Liver (tissue), 8 donors: ENCODE measurements at regions not wholly inside any gene's neighbourhood (a gene's known extent, or its start where the extent isn't known, plus 50 kb on each side); places are given as distances from the start of the nearest gene placed in this dataset.

Experiments used
- DNase-seq: peaks from one replicate; pipeline ENCODE4 v3.0.0-alpha.2; 2017; ENCODE audit warnings: low spot score
- H3K27ac ChIP-seq, 2 donors: one replicate each; pipeline ENCODE4 v1.7.0; 2013; ENCODE audit warnings: inconsistent platforms in 2 of 2, low read length in 2 of 2, control low read depth in 1 of 2, low read depth in 1 of 2, mild to moderate bottlenecking in 1 of 2
- H3K27me3 ChIP-seq, 4 donors: one replicate each; pipeline versions ENCODE4 v1.6.1 to v1.7.0; 2013; ENCODE audit warnings: low read length in 3 of 4, inconsistent platforms in 1 of 4, mild to moderate bottlenecking in 1 of 4, moderate library complexity in 1 of 4; ENCODE audit not compliant: control insufficient read depth in 4 of 4, insufficient read depth in 4 of 4
- H3K36me3 ChIP-seq, 4 donors: one replicate each; pipeline versions ENCODE4 v1.6.1 to v1.7.0; 2013; ENCODE audit warnings: low read length in 3 of 4, mild to moderate bottlenecking in 3 of 4, low read depth in 1 of 4, moderate library complexity in 1 of 4; ENCODE audit not compliant: control insufficient read depth in 4 of 4, insufficient read depth in 3 of 4
- H3K4me1 ChIP-seq, 4 donors: one replicate each; pipeline versions ENCODE4 v1.6.1 to v1.7.0; 2013; ENCODE audit warnings: low read length in 3 of 4, mild to moderate bottlenecking in 3 of 4, moderate library complexity in 1 of 4; ENCODE audit not compliant: control insufficient read depth in 4 of 4, insufficient read depth in 4 of 4
- H3K4me3 ChIP-seq, 3 donors: one replicate each; pipeline versions ENCODE4 v1.6.1 to v1.7.0; 2013; ENCODE audit warnings: low read length in 3 of 3, control low read depth in 1 of 3, low read depth in 1 of 3, mild to moderate bottlenecking in 1 of 3
- H3K9ac ChIP-seq, 2 donors: one replicate each; pipeline ENCODE4 v1.7.0; 2013; ENCODE audit warnings: low read length in 2 of 2, mild to moderate bottlenecking in 2 of 2, moderate library complexity in 2 of 2, control low read depth in 1 of 2, low read depth in 1 of 2
- H3K9me3 ChIP-seq, 4 donors: one replicate each; pipeline versions ENCODE4 v1.6.1 to v1.7.0; 2013; ENCODE audit warnings: low read length in 3 of 4; ENCODE audit not compliant: control insufficient read depth in 4 of 4
- ATF3 ChIP-seq: IDR thresholded peaks from 2 replicates; pipeline ENCODE4 v1.6.1; 2016; ENCODE audit warnings: antibody characterized with exemption
- CTCF ChIP-seq: fragments of 150-350 bp; IDR thresholded peaks from 2 replicates; pipeline ENCODE4 v1.5.1; 2017; ENCODE audit warnings: improper control_type of control experiment, low read depth, low read length; ENCODE audit not compliant: missing input control
- EGR1 ChIP-seq, 2 donors: IDR thresholded peaks; 2 replicates each; pipeline ENCODE4 v1.6.1; 2016 to 2018; ENCODE audit warnings: antibody characterized with exemption in 2 of 2, low read depth in 2 of 2
- FOXA1 ChIP-seq: IDR thresholded peaks from 2 replicates; pipeline ENCODE4 v1.6.1; 2016; ENCODE audit warnings: antibody characterized with exemption
- FOXA2 ChIP-seq: IDR thresholded peaks from 2 replicates; pipeline ENCODE4 v1.6.1; 2016; ENCODE audit warnings: antibody characterized with exemption
- GABPA ChIP-seq, 2 donors: IDR thresholded peaks in 1 of 2; conservative IDR thresholded peaks in 1 of 2; 2 replicates each; pipeline ENCODE4 v1.6.1; 2016; ENCODE audit warnings: antibody characterized with exemption in 2 of 2, mild to moderate bottlenecking in 1 of 2, moderate library complexity in 1 of 2
- HNF4A ChIP-seq, 2 donors: conservative IDR thresholded peaks; 2 replicates each; pipeline ENCODE4 v1.6.1; 2016; ENCODE audit warnings: antibody characterized with exemption in 2 of 2, mild to moderate bottlenecking in 2 of 2
- HNF4G ChIP-seq: IDR thresholded peaks from 2 replicates; pipeline ENCODE4 v1.6.1; 2016; ENCODE audit warnings: antibody characterized with exemption
- JUND ChIP-seq, 2 donors: IDR thresholded peaks; 2 replicates each; pipeline ENCODE4 v1.6.1; 2016; ENCODE audit warnings: antibody characterized with exemption in 2 of 2
- MAX ChIP-seq: IDR thresholded peaks from 2 replicates; pipeline ENCODE4 v1.6.1; 2016; ENCODE audit warnings: antibody characterized with exemption
- NR2F2 ChIP-seq: IDR thresholded peaks from 2 replicates; pipeline ENCODE4 v1.6.1; 2016; ENCODE audit warnings: antibody characterized with exemption
- RXRA ChIP-seq, 2 donors: IDR thresholded peaks; 2 replicates each; pipeline ENCODE4 v1.6.1; 2017 to 2018; ENCODE audit warnings: antibody characterized with exemption in 2 of 2, mild to moderate bottlenecking in 1 of 2
- SP1 ChIP-seq: IDR thresholded peaks from 2 replicates; pipeline ENCODE4 v1.6.1; 2018; ENCODE audit warnings: antibody characterized with exemption, mild to moderate bottlenecking
- TAF1 ChIP-seq: conservative IDR thresholded peaks from 2 replicates; pipeline ENCODE4 v1.6.1; 2016; ENCODE audit warnings: antibody characterized with exemption, mild to moderate bottlenecking
- ZBTB33 ChIP-seq: IDR thresholded peaks from 2 replicates; pipeline ENCODE4 v1.6.1; 2016; ENCODE audit warnings: antibody characterized with exemption
- WGBS: extraction: QIAGEN DNeasy Blood & Tissue Kit; methylation state at CpG from one replicate; pipeline ENCODE4 v1.1.7; 2013; 5-methylcytosine and 5-hydroxymethylcytosine counted together
- donor health status: healthy.
- donor health status: healthy.
- donor health status: healthy.
- donor health status: healthy.
- donor health status: healthy.

GRCh38 chr7:53920011-53920410, 622.2 kb upstream of the VSTM2A start:
- H3K9me3 ChIP-seq: peaks cover 0 to 1% (median 0%) of the 10 kb centered on the region in 4 donors
- H3K27ac ChIP-seq: no peak overlapping the region
- H3K9ac ChIP-seq: no peak overlapping the region
- WGBS: 76% methylated on average over 5 of the region's 5 CpGs
- no peaks in the 10 kb centered on the region for H3K36me3 ChIP-seq
- TF ChIP-seq HNF4A (conservative IDR thresholded peaks at IDR 0.05): no peak
- TF ChIP-seq FOXA1: no peak
- no peak for TF ChIP-seq ATF3
- no peak for TF ChIP-seq SP1
- no peak for TF ChIP-seq NR2F2
- no peak for TF ChIP-seq EGR1 (IDR thresholded peaks at IDR 0.05; ENCODE audit: low read depth in 2 of 2)
- TF ChIP-seq TAF1: no peak
- peaks cover 0 to 2% (median 0%) of the 10 kb centered on the region in 4 donors for H3K27me3 ChIP-seq
- H3K4me1 ChIP-seq: no peaks in the 10 kb centered on the region
- no peak for DNase-seq
- H3K4me3 ChIP-seq: no peak overlapping the region

- Histone ChIP-seq H3K4me1 (no peaks in the 10 kb centered on the region), H3K36me3 (no peaks in the 10 kb centered on the region), H3K27me3 (no peaks in the 10 kb centered on the region), H3K27ac (no peak overlapping the region), H3K9me3 (no peaks in the 10 kb centered on the region), H3K4me3 (no peak overlapping the region), H3K9ac (no peak overlapping the region)
- TF ChIP-seq ZBTB33: no peak
- DNase-seq: no peak
- 85% methylated on average over 3 of the region's 3 CpGs for WGBS
Measured at GRCh38 chr7:53940483-53940882, 601.7 kb upstream of the VSTM2A start.

- Histone ChIP-seq H3K9me3 (no peaks in the 10 kb centered on the region), H3K4me1 (no peaks in the 10 kb centered on the region), H3K27me3 (no peaks in the 10 kb centered on the region), H3K9ac (no peak overlapping the region), H3K36me3 (no peaks in the 10 kb centered on the region), H3K27ac (no peak overlapping the region), H3K4me3 (no peak overlapping the region)
- WGBS: 61% methylated on average over 6 of the region's 6 CpGs
- DNase-seq: no peak
- TF ChIP-seq MAX: no peak
- no peak for TF ChIP-seq RXRA (IDR thresholded peaks at IDR 0.05)
Measured at GRCh38 chr7:53947732-53948131, 594.4 kb upstream of the VSTM2A start.

- Histone ChIP-seq H3K27ac (no peak overlapping the region), H3K4me1 (no peaks in the 10 kb centered on the region), H3K27me3 (no peaks in the 10 kb centered on the region), H3K4me3 (no peak overlapping the region), H3K9ac (no peak overlapping the region), H3K36me3 (no peaks in the 10 kb centered on the region), H3K9me3 (peaks cover 0 to 3% (median 0%) of the 10 kb centered on the region in 4 donors)
- TF ChIP-seq ATF3 (no peak), CTCF (no peak), MAX (no peak), FOXA2 (no peak), RXRA (IDR thresholded peaks at IDR 0.05) (no peak), HNF4G (no peak), TAF1 (no peak), GABPA (IDR thresholded peaks at IDR 0.05 in 1 of 2, conservative IDR thresholded peaks at IDR 0.05 in 1 of 2) (no peak), FOXA1 (no peak), JUND (IDR thresholded peaks at IDR 0.05) (no peak), SP1 (no peak), EGR1 (IDR thresholded peaks at IDR 0.05; ENCODE audit: low read depth in 2 of 2) (no peak), HNF4A (conservative IDR thresholded peaks at IDR 0.05) (no peak)
- no peak for DNase-seq
- WGBS: 75% methylated on average over 3 of the region's 3 CpGs
Measured at GRCh38 chr7:53965716-53966115, 576.5 kb upstream of the VSTM2A start.
